GM23338 (cell line): ENCODE measurements at regions not wholly inside any gene's neighbourhood (a gene's known extent, or its start where the extent isn't known, plus 50 kb on each side); places are given as distances from the start of the nearest gene placed in this dataset.

ENCODE experiments used
- CTCF ChIP-seq, 2 experiments: fragments of 200-600 bp in 1 of 2; sonication (generic) in 1 of 2; conservative IDR thresholded peaks; 2 replicates each; pipeline versions ENCODE4 v1.5.1 to v1.6.1; 2016 to 2017; ENCODE audit warnings: antibody characterized with exemption in 2 of 2, low read depth in 2 of 2, mild to moderate bottlenecking in 2 of 2, moderate library complexity in 1 of 2
- EZH2 ChIP-seq: fragments of 200-600 bp; sonication (generic); IDR thresholded peaks from one replicate; pipeline ENCODE4 v1.8.0; 2017; ENCODE audit warnings: antibody characterized with exemption, mild to moderate bottlenecking, low read depth; ENCODE audit not compliant: unreplicated experiment
- NANOG ChIP-seq: IDR thresholded peaks from 2 replicates; pipeline ENCODE4 v1.6.1; 2016; ENCODE audit warnings: antibody characterized with exemption, borderline replicate concordance
- POLR2AphosphoS5 ChIP-seq: IDR thresholded peaks from 2 replicates; pipeline ENCODE4 v1.6.1; 2016; ENCODE audit warnings: antibody characterized with exemption, low read depth
- STAT1 ChIP-seq: IDR thresholded peaks from one replicate; pipeline ENCODE4 v1.6.1; 2016; ENCODE audit warnings: antibody characterized with exemption; ENCODE audit not compliant: unreplicated experiment
- ZNF114 ChIP-seq: fragments of 250-450 bp; sonication (Bioruptor Pico); IDR thresholded peaks from 2 replicates; pipeline ENCODE4 v1.5.0; 2020; ENCODE audit warnings: mild to moderate bottlenecking, moderate library complexity

- TF ChIP-seq CTCF (conservative IDR thresholded peaks at IDR 0.05; ENCODE audit: low read depth in 2 of 2): no peak
- no peak for TF ChIP-seq NANOG
- no peak for TF ChIP-seq EZH2
- no peak for TF ChIP-seq POLR2AphosphoS5
- TF ChIP-seq ZNF114: no peak
- no peak for TF ChIP-seq STAT1
Observed at GRCh38 chr1:182275271-182275670, 116.3 kb downstream of the GLUL start.
